HUES48 (cell line): ENCODE measurements at regions not wholly inside any gene's neighbourhood (a gene's known extent, or its start where the extent isn't known, plus 50 kb on each side); places are given as distances from the start of the nearest gene placed in this dataset.

Source experiments
- H3K27ac ChIP-seq: one replicate; pipeline ENCODE4 v1.7.0; 2013; ENCODE audit warnings: low read depth, low read length, inconsistent platforms
- H3K27me3 ChIP-seq: 2 replicates; pipeline ENCODE4 v1.6.1; 2013; ENCODE audit warnings: mild to moderate bottlenecking, low read length; ENCODE audit not compliant: control insufficient read depth, insufficient read depth
- H3K36me3 ChIP-seq: 2 replicates; pipeline ENCODE4 v1.6.1; 2013; ENCODE audit warnings: low read length; ENCODE audit not compliant: control insufficient read depth, insufficient read depth
- H3K4me1 ChIP-seq: 2 replicates; pipeline ENCODE4 v1.6.1; 2013; ENCODE audit warnings: mild to moderate bottlenecking, low read length; ENCODE audit not compliant: control insufficient read depth, insufficient read depth
- H3K4me3 ChIP-seq: 2 replicates; pipeline ENCODE4 v1.5.1; 2013; ENCODE audit warnings: mild to moderate bottlenecking, low read depth, low read length
- H3K9ac ChIP-seq: 2 replicates; pipeline ENCODE4 v1.6.1; 2013; ENCODE audit warnings: mild to moderate bottlenecking, low read depth, low read length, moderate library complexity
- H3K9me3 ChIP-seq: 2 replicates; pipeline ENCODE4 v1.6.1; 2013; ENCODE audit warnings: low read length; ENCODE audit not compliant: control insufficient read depth, insufficient read depth

DNA sequence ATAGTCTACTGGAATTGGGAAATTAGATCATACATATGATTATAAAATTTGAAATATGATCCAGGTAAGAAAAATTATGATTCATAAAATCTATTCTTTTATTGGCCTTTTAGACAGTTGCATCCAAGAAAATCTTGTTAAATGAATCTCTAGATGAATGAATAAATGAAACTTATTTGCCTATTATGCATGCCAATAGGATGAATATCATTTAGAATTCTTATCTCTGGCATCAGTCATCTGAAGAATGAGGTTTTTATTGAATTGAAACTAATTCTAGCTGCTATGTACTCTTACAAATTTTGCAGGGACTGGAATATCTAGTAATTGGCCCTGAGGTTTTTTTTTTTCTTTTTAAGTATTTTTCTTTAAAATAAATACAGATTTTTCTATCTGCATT, 475.5 kb downstream of the NAV3 start:
- peaks cover 16% of the 10 kb centered on the region for H3K9me3 ChIP-seq
- no peaks in the 10 kb centered on the region for H3K27me3 ChIP-seq
- no peak overlapping the region for H3K27ac ChIP-seq
- no peaks in the 10 kb centered on the region for H3K36me3 ChIP-seq
- no peak overlapping the region for H3K4me3 ChIP-seq
- H3K4me1 ChIP-seq: no peaks in the 10 kb centered on the region
- H3K9ac ChIP-seq: no peak overlapping the region

DNA sequence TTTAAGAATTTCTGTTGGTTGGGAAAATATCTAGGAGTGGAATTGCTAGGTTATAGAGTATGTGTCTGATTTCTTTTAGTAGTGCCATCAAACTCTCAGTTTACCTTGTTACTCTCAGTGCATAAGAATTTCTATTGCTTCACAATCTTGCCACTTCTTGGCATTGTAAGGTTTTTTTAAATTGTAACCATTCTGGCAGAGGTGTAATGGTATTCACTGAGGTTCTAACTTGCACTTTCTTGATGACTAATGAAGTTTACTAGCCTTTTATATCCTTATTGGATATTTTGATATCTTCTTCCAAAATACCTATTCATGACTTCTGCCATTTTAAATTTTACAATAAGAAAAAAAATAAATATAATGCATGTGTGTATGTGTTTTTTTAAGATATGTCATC, 478.0 kb downstream of the NAV3 start:
- peaks cover 11% of the 10 kb centered on the region for H3K9me3 ChIP-seq
- no peak overlapping the region for H3K27ac ChIP-seq
- no peaks in the 10 kb centered on the region for H3K36me3 ChIP-seq
- no peaks in the 10 kb centered on the region for H3K27me3 ChIP-seq
- H3K9ac ChIP-seq: no peak overlapping the region
- H3K4me3 ChIP-seq: no peak overlapping the region
- no peaks in the 10 kb centered on the region for H3K4me1 ChIP-seq

- no peak overlapping the region for H3K4me3 ChIP-seq
- no peaks in the 10 kb centered on the region for H3K27me3 ChIP-seq
- H3K4me1 ChIP-seq: 0 out of 2 replicates have a peak, but pooled peaks cover 6% of the 10 kb centered on the region
Observed at GRCh38 chr12:78315028-78315427, 484.3 kb downstream of the NAV3 start.

DNA sequence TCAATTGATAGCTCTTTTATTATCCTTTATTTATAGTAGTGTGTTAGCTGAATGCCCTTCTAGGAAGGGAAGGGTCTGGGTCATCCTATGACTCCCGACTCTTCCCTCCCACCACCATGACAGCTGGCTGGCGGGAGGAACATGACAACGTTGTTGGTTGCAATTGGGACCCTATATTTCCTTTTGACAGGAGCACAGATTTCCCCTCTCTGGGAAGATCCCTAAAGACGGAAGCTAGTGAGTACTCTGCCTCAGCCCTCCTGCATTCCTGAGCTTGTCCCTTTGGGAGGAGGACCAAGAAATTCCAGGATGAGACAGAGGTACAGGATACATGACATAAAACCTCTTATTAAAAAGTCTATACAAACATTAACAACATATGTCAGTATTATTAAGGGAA, 485.4 kb downstream of the NAV3 start:
- Histone ChIP-seq H3K27ac (no peak overlapping the region), H3K4me1 (0 out of 2 replicates have a peak, but pooled peaks cover 6% of the 10 kb centered on the region), H3K4me3 (no peak overlapping the region), H3K36me3 (no peaks in the 10 kb centered on the region), H3K9ac (no peak overlapping the region), H3K27me3 (no peaks in the 10 kb centered on the region), H3K9me3 (no peaks in the 10 kb centered on the region)

More at GRCh38 chr12:78315028-78315427, 484.3 kb downstream of the NAV3 start:
- no peak overlapping the region for H3K9ac ChIP-seq
- H3K27ac ChIP-seq: no peak overlapping the region
- no peaks in the 10 kb centered on the region for H3K9me3 ChIP-seq
- H3K36me3 ChIP-seq: no peaks in the 10 kb centered on the region

DNA sequence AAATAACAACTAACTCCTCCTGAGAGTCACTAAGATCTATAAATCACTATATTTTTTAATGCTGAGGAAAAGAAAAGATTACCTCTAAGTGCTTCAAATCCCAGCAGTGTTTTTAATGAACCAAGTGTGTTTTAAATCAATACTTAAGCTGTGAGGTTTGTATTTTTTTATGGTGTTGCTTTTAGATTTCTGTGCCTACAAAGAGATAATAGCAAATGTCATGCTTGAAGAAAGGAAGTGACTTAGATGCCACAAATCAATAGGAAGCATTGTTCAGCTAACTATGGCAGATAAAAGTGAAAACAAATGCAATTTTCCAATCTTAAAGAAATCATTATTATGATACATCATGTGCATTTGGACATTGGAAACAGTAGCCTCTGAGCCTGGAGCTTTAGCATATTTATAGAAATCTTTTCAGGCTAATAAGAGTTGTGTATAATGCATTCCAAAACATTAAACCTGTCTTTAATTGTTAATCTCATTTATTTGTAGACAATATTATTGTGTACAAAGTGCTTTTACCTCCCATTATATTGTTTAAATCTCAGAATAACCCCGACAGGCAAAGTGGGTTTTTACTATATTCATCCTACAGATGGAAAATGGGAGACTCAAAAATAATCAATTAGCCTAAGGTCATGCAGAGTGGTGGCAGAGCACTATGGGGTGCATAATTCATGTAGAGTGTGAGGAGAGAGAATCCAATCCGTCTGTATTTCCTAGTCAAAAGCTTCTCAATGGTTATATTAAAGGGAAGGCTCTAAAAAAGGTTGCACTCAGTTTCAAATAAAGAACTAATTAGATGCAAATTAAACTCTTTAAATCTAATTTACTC, 486.2 kb downstream of the NAV3 start:
- H3K9me3 ChIP-seq: no peaks in the 10 kb centered on the region
- no peak overlapping the region for H3K4me3 ChIP-seq
- H3K27me3 ChIP-seq: no peaks in the 10 kb centered on the region
- H3K9ac ChIP-seq: no peak overlapping the region
- H3K36me3 ChIP-seq: no peaks in the 10 kb centered on the region
- 0 out of 2 replicates have a peak, but pooled peaks cover 6% of the 10 kb centered on the region for H3K4me1 ChIP-seq
- no peak overlapping the region for H3K27ac ChIP-seq

DNA sequence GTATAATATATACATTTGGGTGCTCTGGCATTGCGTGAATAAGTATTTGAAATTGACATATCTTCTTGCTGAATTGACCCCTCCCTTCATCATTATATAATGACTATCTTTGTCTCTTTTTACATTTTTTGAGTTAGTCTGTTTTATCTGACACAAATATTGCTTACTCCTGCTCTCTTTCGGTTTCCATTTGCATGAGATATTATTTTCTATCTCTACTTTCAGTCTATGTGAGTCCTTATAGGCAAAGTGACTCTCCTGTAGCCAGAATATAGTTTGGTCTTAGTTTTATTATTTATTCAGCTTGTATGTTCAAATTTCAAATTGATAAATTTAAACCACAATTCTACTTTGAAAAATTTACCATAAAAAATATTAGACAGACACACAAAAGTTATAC, 491.0 kb downstream of the NAV3 start:
- Histone ChIP-seq H3K4me1 (0 out of 2 replicates have a peak, but pooled peaks cover 6% of the 10 kb centered on the region), H3K9me3 (no peaks in the 10 kb centered on the region), H3K4me3 (no peak overlapping the region), H3K27me3 (no peaks in the 10 kb centered on the region), H3K27ac (no peak overlapping the region), H3K9ac (no peak overlapping the region), H3K36me3 (no peaks in the 10 kb centered on the region)

DNA sequence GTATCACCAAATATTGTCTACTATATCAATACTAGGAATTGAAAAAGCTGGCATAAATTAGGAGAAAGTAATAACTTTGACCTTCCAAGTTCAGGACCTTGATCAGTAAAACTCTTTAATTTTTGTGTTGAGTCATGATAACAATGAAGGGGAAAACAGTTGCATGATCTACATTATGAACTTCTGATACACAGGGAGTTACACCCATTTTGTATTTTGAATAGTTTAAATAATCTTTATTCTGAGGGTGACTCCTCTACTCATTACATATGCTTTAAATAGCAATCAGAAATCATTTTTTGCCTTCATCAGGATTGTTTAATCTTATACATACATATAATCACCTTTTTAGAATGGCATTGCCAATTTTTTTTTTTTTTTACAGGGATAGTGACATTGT, 492.5 kb downstream of the NAV3 start:
- Histone ChIP-seq H3K27me3 (no peaks in the 10 kb centered on the region), H3K9ac (no peak overlapping the region), H3K4me3 (no peak overlapping the region), H3K27ac (no peak overlapping the region), H3K9me3 (no peaks in the 10 kb centered on the region), H3K36me3 (no peaks in the 10 kb centered on the region), H3K4me1 (no peaks in the 10 kb centered on the region)

GRCh38 chr12:78324234-78324633, 493.5 kb downstream of the NAV3 start:
- no peaks in the 10 kb centered on the region for H3K4me1 ChIP-seq
- no peak overlapping the region for H3K27ac ChIP-seq
- no peaks in the 10 kb centered on the region for H3K9me3 ChIP-seq
- H3K9ac ChIP-seq: no peak overlapping the region
- no peaks in the 10 kb centered on the region for H3K27me3 ChIP-seq
- no peaks in the 10 kb centered on the region for H3K36me3 ChIP-seq
- no peak overlapping the region for H3K4me3 ChIP-seq

GRCh38 chr12:78328524-78328923, 497.8 kb downstream of the NAV3 start:
- no peak overlapping the region for H3K9ac ChIP-seq
- H3K27ac ChIP-seq: no peak overlapping the region
- no peak overlapping the region for H3K4me3 ChIP-seq
- no peaks in the 10 kb centered on the region for H3K36me3 ChIP-seq
- no peaks in the 10 kb centered on the region for H3K27me3 ChIP-seq
- H3K4me1 ChIP-seq: no peaks in the 10 kb centered on the region
- H3K9me3 ChIP-seq: no peaks in the 10 kb centered on the region

DNA sequence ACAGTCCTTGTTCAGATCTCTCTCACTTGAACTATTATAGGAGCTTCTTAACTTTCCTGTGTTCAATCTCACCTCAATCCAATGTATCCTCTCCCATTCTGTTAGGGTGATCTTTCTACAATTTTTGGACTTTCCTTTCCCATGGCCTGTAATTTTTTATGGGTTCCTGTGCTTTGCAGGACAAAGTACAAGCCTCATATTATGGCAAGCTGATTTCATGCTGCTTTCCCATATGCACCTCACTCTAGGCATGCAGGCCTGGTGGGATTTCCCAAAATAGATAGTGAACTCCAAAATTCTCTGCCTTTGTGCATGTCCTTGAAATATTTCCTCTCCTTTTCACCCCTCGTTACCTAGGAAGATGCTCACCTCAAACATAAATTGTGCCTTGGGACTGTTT, 499.4 kb downstream of the NAV3 start:
- no peaks in the 10 kb centered on the region for H3K36me3 ChIP-seq
- H3K27me3 ChIP-seq: no peaks in the 10 kb centered on the region
- H3K4me1 ChIP-seq: no peaks in the 10 kb centered on the region
- H3K4me3 ChIP-seq: no peak overlapping the region
- no peak overlapping the region for H3K27ac ChIP-seq
- no peak overlapping the region for H3K9ac ChIP-seq
- H3K9me3 ChIP-seq: no peaks in the 10 kb centered on the region

DNA sequence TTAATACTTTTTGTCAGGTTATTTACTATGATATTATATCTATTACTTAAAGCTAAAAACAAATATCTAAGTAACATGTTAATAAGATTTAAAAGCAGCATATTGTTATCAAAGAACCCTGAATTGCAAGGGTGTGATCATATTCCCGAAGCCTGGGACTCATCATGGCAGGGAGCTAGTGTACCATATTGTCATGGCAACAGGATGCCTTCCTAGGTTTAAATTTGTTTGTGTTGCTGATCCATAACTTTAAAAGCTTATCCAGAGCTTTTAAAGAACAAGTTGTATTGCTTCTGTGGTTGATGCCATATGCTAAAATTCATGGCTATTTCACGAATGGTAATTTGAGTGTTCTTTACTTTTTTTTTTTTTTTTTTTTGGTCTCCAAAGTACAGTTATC, 500.5 kb downstream of the NAV3 start:
- Histone ChIP-seq H3K27ac (no peak overlapping the region), H3K36me3 (no peaks in the 10 kb centered on the region), H3K4me1 (no peaks in the 10 kb centered on the region), H3K4me3 (no peak overlapping the region), H3K27me3 (no peaks in the 10 kb centered on the region), H3K9ac (no peak overlapping the region), H3K9me3 (no peaks in the 10 kb centered on the region)
